ENCODE measurements at regions not wholly inside any gene's neighbourhood (a gene's known extent, or its start where the extent isn't known, plus 50 kb on each side); places are given as distances from the start of the nearest gene placed in this dataset.
A peak's percentile ranks its signal among the peaks of the same experiment; 100 is the strongest.

DNA sequence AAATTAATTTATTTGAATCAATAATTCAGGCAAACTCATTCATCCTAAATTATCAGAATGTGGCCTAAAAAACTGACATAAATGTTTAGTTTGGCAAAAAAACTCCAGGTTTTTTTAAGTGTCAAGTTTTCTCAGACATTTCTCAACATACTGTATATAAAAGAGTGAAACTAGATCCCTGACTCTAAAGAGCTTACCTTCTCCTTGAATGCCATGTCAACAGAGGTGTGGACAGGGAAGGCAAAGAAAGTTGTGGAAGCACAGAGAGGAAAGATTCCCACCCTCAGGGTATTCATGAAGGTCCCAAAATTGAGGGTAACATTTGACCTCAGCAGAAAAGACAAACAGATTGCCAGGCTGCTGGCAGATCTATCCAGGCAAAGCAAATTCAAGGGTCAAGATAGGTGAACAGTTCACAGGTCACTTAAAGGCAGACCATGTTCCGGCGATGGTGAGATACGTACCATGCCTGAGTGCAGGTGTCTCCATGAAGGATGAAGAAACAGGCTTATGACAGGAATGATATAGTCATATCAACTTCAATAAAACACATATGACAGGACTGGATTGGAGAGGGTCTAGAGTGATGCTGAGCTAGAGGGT is 1638.3 kb upstream of the ZEB2 start:
- no peak for DNase-seq

DNA sequence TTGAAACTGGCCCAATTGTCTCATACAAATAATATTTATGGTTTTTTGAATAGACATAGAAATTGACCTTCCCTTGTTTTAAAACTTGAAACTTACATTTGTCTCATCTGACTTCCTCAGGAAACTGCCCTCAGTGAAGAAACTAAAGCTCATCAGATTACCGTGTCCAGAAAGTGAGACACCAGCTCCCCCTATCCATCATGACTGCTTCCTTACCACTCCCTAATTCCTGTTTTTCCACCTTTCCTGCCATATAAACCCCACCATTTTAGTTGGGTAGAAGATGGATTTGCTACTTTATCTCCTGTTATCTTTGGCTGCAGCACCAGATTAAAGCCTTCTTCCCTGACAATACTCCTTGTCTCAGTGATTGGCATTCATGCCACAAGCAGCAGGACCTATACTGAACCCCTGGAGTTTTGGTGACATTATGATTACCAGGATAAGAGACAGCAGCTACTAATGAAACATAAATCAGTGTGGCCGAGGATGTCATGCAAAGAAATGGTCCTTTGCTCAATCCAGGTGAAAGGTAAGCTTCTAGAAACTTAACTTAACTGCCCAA is 1627.6 kb upstream of the ZEB2 start:
- DNase-seq: no peak

DNA sequence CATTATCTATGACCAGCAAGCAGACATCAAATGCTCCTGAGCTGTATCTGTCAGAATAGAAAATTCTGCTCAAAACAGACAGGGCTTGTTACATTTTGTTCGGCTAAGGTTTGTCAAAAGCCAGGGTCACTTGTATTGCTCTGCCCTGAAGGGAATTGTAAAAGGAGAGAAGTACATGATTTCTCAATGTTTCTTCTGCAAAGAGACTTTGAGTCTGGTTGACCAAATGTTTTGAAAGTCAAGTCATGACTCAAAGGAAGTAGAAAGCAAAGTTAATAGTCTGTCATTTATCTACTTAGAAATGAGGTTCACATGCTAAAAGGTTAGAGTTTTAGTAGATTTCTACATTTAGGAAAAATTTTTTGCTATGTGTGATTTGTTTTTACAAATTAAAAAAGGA is 1624.1 kb upstream of the ZEB2 start:
- peak; percentile 17 for DNase-seq

- no peak for DNase-seq
Measured at GRCh38 chr2:146138820-146139219, 1618.9 kb upstream of the ZEB2 start.

DNA sequence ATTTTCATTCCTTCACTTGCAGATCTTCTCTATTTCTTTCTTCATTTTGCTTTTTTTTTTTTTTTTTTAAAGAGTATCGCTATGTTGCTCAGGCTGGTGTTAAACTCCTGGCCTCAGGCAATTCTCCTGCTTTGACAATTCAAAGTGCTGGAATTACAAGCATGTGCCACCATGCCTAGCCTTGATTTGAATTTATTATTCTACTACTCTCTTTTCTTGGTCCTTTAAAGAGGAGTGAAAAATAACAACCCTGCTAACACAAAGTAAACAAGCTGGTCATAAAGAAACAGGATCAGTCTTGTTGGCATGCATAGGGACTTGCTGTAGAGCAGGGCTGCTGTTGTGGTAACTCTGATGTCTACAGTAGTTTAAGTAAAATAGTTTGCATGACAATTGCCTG is 1615.3 kb upstream of the ZEB2 start:
- DNase-seq: peak; percentile 52

GRCh38 chr2:146131785-146132184 is 1611.9 kb upstream of the ZEB2 start:
- no peak for DNase-seq

GRCh38 chr2:146131048-146131447 is 1611.1 kb upstream of the ZEB2 start:
- DNase-seq: no peak

DNA sequence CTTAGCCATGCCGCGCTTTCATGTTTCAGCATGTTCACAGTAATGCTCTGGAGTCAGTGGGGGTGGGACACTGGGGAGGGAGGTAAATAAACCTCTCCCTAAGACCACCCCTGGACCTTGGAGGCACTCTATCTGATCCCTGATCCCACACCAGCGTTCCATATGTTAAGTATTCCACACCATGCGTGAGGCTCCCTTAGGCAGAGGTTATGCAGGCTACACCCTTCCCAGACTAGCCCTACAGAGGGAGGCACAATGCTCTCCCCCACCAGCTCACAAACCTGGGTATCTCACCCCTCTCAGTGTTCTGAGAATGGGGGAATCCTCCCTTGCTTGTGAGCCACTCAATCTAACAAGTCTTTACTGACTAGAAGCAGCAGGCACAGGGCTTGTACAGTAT is 1610.4 kb upstream of the ZEB2 start:
- no peak for DNase-seq

GRCh38 chr2:146129231-146129630 is 1609.3 kb upstream of the ZEB2 start:
- DNase-seq: no peak

- no peak for DNase-seq
Measured at GRCh38 chr2:146128216-146128615, 1608.3 kb upstream of the ZEB2 start.

DNA sequence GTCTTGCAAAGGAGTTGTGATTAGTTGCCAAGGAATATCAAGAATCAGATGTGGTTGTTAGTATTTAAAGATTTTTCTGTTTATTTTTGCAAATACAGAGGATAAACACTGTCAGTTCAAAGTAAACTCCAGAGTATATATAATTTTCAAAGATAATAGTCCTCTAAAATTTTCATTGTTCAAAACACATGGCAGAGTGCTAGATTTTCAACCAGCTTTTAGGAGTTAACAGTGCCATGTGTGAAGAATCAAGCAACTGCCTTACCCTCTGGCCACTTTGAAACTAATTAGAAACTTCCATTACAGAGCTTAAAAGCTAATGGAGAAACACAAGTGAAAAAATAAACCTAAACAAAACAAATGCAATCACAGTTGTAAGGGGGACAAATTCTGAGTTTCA is 1605.6 kb upstream of the ZEB2 start:
- no peak for DNase-seq

DNA sequence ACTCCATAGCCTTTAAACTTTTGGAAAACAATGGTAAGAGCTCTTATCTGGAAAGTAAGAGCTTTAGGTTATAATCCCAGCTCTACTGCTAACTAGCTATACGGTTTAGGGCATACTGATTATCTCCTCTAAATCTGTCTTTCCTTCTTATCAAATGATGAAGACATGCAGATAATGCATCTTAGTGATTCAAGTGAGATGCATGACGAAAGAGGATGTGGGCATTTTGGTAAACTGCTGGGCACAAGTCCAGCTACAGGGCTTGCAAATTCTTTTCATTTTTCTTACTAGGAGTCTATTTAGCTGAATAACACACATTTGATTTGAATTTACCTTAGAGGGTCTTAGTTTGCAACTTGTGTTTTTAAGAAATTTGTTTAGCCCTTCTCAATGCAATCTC is 1604.8 kb upstream of the ZEB2 start:
- peak; percentile 92 for DNase-seq

GRCh38 chr2:146123714-146124113 is 1603.8 kb upstream of the ZEB2 start:
- peak; percentile 52 for DNase-seq

GRCh38 chr2:146123256-146123655 is 1603.3 kb upstream of the ZEB2 start:
- DNase-seq: no peak

GRCh38 chr2:146119586-146119985 is 1599.7 kb upstream of the ZEB2 start:
- DNase-seq: no peak

GRCh38 chr2:146108993-146109392 is 1589.1 kb upstream of the ZEB2 start:
- peak; percentile 63 for DNase-seq

- DNase-seq: no peak
Measured at GRCh38 chr2:146094185-146094584, 1574.3 kb upstream of the ZEB2 start.

- no peak for DNase-seq
Measured at GRCh38 chr2:146081459-146081858, 1561.5 kb upstream of the ZEB2 start.

- no peak for DNase-seq
Measured at GRCh38 chr2:146080925-146081324, 1561.0 kb upstream of the ZEB2 start.

DNA sequence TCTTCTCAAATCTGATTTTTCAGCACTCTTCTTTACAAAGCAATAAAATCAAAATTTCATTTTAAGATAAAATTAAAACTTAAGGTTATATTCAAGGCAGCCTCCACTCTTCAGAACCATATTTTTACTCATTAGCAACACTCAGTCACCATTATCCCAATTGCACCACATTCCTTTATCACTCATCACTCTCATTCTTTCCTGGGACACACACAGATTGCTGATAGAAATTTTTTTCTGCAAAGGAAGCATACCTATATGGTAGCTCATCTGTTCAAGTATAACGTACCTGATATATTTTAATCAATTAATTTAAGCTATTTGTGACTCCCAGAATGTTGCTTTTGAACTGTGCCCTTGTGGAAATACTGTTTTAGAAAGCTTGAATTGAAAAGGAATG is 1559.3 kb upstream of the ZEB2 start:
- DNase-seq: peak; percentile 38

DNA sequence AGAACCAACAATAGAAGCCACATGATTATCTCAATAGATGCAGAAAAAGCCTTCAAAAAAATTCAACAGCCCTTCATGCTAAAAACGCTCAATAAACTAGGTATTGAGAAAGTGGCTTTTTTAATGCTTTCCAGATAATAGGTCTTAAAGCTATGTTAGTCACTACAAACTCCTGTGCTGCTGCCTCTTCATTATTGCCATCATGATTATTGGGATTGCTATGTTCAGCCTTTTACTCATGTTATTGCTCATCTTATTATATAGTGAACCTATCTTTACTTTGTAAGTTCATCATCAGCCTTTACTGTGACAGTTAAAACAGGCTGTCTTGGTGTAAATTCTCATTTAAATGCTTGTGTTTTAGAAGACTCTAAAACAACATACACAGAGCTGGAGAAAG is 1557.2 kb upstream of the ZEB2 start:
- DNase-seq: no peak

DNA sequence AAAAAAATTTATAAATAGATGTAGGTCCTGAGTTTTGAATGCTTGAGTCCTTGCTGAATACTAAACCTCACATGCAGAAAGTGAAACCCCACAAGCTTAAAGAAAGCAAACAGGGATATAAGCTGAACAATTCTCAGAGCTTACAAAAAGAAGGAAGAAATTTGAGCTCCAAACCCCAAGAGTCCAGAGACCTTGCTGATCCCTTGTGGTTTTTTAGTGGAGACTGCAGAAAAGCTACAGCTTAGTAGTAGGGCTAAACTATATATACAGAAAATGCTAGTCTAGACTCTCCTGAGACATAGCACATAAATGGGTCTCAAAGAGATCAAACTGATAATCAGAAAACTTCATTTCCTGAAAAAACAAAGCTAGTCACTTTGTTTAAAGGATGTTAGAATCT is 1548.1 kb upstream of the ZEB2 start:
- no peak for DNase-seq

DNA sequence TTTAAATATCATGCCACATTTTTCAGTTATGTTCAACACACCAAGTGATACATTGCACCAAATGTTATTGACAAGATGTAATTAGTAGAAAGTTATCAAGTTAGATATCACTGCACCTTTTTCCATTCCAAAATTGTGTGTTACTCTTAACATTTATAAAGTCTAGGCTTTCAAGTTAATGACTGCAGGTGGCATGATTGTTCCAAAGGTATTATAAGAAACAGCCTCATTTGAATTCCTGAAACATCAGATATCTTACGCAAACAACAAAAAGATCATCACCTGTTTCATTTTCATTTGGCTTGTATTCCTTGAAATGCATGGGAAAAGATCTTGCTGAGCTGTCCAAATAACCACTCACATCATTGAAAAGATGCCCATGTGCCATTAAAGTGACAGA is 1528.2 kb upstream of the ZEB2 start:
- no peak for DNase-seq

GRCh38 chr2:146041274-146041910 is 1521.5 kb upstream of the ZEB2 start:
- DNase-seq: no peak

GRCh38 chr2:146040051-146040450 is 1520.1 kb upstream of the ZEB2 start:
- no peak for DNase-seq

Data from EL (cell line).